ENCODE measurements at regions not wholly inside any gene's neighbourhood (a gene's known extent, or its start where the extent isn't known, plus 50 kb on each side); places are given as distances from the start of the nearest gene placed in this dataset.

DNA sequence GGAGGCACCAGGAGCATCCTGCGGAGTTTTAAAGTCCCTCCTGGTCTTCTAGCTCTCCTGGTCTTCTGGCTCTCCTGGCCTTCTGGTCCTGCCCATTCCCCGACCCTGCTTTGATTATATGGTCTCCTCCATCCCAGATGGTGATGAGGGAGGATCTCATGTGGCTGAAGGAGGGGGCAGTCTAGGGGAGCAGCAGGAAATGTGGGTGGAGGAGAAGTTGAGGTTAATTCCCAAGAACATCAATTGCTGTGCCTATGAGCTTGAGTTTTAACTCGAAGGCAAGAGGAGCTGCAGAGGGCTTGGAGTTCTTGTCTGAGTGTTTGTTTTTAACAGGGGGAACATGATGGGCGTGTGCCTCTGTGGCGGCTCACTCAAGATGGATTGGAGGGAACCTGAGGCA lies 408.8 kb downstream of the MATN1 start:
- Histone ChIP-seq H3K36me3 (no peaks in the 10 kb centered on the region), H3K9me3 (no peaks in the 10 kb centered on the region), H3K27ac (no peak overlapping the region), H3K4me3 (no peak overlapping the region), H3K27me3 (no peaks in the 10 kb centered on the region), H3K4me1 (no peaks in the 10 kb centered on the region)
- DNase-seq (ENCODE audit: low spot score in 2 of 2): peak in 1 of 2 donors; percentile 38
- TF ChIP-seq, protein P1, sequence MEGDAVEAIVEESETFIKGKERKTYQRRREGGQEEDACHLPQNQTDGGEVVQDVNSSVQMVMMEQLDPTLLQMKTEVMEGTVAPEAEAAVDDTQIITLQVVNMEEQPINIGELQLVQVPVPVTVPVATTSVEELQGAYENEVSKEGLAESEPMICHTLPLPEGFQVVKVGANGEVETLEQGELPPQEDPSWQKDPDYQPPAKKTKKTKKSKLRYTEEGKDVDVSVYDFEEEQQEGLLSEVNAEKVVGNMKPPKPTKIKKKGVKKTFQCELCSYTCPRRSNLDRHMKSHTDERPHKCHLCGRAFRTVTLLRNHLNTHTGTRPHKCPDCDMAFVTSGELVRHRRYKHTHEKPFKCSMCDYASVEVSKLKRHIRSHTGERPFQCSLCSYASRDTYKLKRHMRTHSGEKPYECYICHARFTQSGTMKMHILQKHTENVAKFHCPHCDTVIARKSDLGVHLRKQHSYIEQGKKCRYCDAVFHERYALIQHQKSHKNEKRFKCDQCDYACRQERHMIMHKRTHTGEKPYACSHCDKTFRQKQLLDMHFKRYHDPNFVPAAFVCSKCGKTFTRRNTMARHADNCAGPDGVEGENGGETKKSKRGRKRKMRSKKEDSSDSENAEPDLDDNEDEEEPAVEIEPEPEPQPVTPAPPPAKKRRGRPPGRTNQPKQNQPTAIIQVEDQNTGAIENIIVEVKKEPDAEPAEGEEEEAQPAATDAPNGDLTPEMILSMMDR (IDR thresholded peaks at IDR 0.05): no peak
- intact Hi-C loops (cut with DNase I): no loop called here

DNA sequence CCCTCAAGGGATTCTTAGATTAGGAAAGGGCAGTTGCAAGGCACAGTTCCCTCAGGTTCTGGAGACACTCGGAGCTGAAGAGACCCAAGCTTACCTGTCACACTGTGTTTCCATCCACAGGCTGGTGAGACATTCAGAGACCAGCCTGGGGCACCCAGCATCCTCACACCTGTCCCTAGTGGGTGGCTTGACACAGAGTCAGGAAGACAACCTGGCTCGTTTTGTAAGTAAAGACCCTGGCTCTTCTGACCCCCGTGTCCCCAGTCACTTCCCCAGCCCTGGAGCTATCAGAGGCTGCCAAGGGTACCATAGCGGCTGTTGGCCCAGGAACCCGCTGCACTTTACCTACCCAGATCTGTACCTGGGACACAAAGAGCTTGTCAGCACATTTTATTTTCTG lies 409.8 kb downstream of the MATN1 start:
- Histone ChIP-seq H3K4me3 (no peak overlapping the region), H3K27me3 (no peaks in the 10 kb centered on the region), H3K4me1 (no peaks in the 10 kb centered on the region), H3K36me3 (no peaks in the 10 kb centered on the region), H3K27ac (no peak overlapping the region), H3K9me3 (no peaks in the 10 kb centered on the region)
- TF ChIP-seq, protein P1 (IDR thresholded peaks at IDR 0.05): no peak
- DNase-seq (ENCODE audit: low spot score in 2 of 2): no peak
- intact Hi-C loops (cut with DNase I): no loop called here

DNA sequence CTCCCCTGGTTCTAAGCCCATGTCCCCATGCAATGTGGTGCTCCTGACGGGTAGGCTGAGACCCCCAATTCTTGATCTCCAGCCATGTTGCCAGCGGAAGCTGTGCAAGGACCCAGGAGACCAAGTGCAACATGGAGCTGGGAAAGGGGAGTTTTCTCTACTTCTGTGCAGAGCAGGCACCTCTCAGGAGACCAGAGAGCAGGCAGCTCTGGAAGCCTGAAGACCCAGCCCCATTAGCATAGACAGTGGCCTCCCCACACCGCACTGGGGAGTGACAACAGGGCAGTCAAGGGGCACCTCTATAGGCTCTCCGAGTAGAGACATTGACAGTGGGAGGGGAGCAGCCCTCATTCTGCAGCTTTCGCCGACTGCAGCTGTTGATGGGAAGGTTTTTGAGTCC lies 410.2 kb downstream of the MATN1 start:
- H3K27me3 ChIP-seq: no peaks in the 10 kb centered on the region

DNA sequence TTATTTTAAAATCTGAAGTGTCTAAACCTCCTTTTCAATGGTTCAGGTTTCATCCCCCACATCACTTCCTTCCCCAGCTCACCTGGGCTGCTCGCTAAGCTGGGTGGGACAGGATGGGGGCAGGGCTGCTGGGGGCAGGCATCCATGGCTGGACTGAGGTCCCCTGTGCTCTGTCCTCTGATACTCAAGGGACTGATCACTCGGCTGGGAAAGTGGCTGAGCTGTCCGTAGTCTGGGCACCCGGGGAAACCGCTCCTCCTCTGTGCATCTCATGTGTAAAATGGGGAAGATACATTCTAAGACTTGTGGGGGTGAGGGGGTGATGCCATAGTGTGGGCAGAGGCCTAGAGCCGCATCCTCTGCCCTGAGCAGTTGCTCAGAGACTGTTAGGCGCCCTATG lies 411.2 kb downstream of the MATN1 start:
- intact Hi-C loops (cut with DNase I): no loop called here
- Histone ChIP-seq H3K27ac (no peak overlapping the region), H3K36me3 (no peaks in the 10 kb centered on the region), H3K4me1 (no peaks in the 10 kb centered on the region), H3K4me3 (no peak overlapping the region), H3K9me3 (no peaks in the 10 kb centered on the region), H3K27me3 (no peaks in the 10 kb centered on the region)
- peak in 1 of 2 donors; percentile 42 for DNase-seq (ENCODE audit: low spot score in 2 of 2)
- TF ChIP-seq, protein P1 (IDR thresholded peaks at IDR 0.05): no peak

More for the DNA sequence above, 410.2 kb downstream of the MATN1 start:
- TF ChIP-seq, protein P1 (IDR thresholded peaks at IDR 0.05): no peak
- H3K4me3 ChIP-seq: no peak overlapping the region
- peak in 1 of 2 donors; percentile 34 for DNase-seq (ENCODE audit: low spot score in 2 of 2)
- H3K4me1 ChIP-seq: no peaks in the 10 kb centered on the region
- no peak overlapping the region for H3K27ac ChIP-seq
- intact Hi-C loops (cut with DNase I): no loop called here
- H3K36me3 ChIP-seq: no peaks in the 10 kb centered on the region
- no peaks in the 10 kb centered on the region for H3K9me3 ChIP-seq

DNA sequence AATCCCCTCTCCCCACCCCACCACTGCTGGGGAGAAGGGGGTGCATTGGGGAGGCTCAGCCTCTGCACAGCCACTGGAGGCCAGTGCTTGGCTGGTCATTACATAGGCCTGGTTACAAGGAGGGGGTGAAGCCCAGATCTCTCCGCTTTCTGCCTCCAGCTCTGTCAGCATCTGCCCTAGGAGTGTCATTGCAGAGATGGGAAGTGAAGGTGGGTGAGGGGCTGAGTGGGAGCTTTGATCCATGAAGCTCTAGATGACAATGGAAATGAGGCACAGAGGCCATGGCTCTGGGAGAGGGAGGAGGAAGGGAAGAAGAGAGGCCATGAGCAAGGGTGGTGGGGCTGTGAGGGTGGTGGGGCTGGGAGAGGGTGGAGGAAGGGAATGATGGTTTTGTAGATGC lies 411.6 kb downstream of the MATN1 start:
- DNase-seq (ENCODE audit: low spot score in 2 of 2): peak in 1 of 2 donors; percentile 39
- no peak overlapping the region for H3K4me3 ChIP-seq
- H3K9me3 ChIP-seq: no peaks in the 10 kb centered on the region
- TF ChIP-seq, protein P1 (IDR thresholded peaks at IDR 0.05): no peak
- no peaks in the 10 kb centered on the region for H3K27me3 ChIP-seq
- H3K36me3 ChIP-seq: no peaks in the 10 kb centered on the region
- intact Hi-C loops (cut with DNase I): no loop called here
- H3K4me1 ChIP-seq: no peaks in the 10 kb centered on the region
- H3K27ac ChIP-seq: no peak overlapping the region
